Effector CD8-positive, alpha-beta T cell (primary cell): ENCODE measurements at regions not wholly inside any gene's neighbourhood (a gene's known extent, or its start where the extent isn't known, plus 50 kb on each side); places are given as distances from the start of the nearest gene placed in this dataset.

ENCODE experiments used
- DNase-seq: peaks from one replicate; lab custom pipeline; 2025; lab: John Stamatoyannopoulos, UW

DNA sequence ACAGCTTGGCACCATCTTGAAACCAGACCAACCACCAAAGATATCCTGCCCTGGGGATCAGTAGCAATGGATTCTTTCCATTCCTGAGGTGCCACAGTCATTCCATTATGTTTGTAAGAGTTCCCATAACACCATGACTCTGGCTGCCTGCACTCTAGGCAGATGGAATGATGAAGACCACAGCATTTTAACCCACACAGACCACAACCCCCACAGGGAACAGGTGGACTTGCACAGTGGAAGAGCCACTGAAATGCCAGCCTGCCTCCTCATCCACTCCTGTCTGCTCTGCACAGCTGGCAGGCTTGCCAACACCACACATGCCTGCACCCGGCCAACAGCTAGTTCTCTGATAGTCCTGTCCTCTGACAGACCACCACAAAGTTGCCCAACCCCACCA is 2362.2 kb upstream of the AGA start:
- DNase-seq, result no peak

DNA sequence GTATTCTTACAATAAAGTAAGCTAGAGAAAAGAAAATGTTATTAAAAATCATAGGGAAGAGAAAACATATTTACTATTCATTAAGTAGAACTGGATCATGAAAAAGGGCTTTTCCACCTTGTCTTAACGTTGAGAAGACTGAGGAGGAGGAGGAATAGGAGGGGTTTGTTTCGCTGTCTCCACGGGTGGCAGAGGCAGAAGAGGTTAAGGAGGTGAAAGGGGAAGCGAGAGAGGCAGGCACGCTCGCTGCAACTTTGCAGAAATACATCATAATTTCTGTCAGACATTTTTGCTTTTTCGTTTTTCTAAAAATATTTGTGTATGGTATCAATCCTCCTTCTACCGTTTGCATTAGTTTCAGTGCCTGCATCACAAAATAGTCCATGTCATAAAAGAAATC is 2375.1 kb upstream of the AGA start:
- DNase-seq, result no peak

DNA sequence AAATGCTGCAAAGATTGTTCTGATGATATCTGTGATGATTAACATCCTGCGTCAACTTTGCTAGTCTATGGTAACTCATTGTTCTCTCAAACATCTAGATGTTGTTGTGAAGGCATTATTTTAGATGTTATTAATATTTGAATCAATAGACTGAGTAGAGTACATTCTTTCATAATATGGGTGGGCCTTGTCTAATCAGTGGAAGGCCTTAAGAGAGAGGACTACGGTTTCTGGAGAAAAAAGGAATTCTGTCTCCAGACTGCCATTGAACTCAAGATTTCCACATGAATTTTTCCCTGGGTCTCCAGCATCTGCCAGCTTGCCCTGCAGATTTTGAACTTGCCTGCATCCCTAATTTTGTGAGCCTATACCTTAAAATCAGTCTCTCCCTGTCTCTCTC is 2381.1 kb upstream of the AGA start:
- no peak for DNase-seq

DNA sequence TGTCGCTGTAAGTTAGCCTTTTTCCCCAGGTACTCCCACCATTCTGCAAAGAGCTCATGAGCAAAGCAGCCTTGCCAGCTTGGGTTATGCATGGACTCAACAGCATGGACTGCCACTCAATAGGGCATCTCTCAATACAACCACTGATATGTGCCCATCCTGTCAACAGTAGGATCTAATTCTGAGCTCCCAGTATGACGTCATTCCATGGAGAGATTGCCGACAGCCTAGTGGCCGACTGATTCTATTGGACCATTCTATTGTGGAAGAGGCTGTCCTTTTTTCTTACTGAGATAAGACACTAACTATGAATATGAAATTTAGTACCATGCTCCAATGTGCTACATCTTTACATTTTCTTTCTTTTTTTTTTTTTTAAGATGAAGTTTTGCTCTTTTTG is 2389.0 kb upstream of the AGA start:
- DNase-seq, result no peak

DNA sequence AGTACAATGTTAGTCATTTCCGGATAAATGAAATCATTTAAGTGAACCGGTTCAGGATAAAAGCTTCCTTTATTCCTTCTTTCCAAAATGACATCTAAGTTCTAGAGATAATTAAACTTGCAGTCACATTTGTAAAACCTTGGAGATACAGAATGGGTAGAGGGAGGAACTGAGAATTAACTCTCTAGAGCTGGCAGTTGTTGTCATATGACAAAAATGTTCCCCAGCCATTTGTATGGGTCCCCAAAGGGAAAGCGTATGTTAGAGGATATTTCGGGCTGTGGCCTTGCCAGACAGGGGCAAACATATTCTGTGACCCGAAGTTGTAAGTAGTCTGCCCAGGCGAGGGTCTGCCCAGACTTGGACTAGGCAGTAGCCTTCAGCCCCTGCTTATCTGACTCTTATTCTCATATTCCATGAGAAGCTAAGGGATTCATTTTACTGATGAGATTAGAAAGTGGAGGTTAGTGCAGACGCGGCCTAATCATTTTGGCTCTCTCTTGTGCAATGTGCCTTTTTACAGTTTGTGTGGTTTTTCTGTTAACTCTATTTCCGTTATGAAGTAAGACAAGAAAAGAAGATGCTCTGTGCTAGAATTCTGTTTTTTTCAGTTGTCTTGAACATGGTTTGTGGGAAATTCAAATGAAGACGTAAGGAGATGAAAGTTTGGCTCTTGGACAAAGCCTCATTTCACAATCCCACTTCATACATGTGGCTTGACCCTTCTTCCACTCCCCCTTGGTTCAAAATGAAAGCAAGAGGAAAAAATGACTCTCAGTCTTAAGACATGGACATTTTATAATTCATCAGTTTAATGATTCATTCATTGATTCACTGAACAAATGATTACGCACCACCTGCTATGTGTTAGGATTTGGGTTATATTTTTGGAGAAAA is 2394.2 kb upstream of the AGA start:
- DNase-seq, result no peak

DNA sequence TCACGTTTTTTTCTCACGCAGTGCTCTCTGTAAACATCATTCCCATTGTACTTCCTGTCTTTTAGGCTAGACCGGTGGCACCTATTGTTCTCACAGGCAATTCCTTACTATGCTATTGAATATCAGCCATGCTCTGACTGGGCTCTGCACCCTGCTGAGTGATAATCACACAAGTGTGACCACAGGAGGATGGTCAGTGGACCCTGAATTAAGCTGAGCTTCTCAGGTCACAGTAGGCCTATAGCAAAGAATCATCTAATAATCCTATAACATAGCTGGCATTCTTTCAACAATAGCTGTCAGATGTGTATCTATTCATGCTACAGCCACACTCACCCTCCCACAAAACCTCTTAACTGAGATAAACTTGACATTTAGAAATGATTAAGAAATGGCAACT is 2399.8 kb upstream of the TENM3 start:
- no peak for DNase-seq

DNA sequence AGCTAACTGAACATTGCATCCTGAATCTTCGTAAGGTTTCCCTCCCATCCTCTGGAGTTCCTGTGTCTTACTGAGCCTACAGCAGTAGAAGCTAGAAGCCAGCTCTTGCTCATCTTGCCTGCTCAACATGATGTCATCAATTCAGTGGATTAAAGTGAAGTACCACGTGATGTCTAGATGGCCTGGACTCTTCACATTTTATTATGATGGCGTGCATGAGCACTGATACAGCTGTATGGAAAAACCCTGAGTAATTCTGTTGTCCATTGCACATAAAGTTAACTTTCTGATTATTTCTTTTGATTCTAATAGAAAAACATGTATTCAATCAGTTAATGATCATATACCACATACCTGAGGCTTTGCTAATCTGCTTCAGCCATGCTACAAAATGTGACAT is 2387.7 kb upstream of the TENM3 start:
- DNase-seq, result no peak

DNA sequence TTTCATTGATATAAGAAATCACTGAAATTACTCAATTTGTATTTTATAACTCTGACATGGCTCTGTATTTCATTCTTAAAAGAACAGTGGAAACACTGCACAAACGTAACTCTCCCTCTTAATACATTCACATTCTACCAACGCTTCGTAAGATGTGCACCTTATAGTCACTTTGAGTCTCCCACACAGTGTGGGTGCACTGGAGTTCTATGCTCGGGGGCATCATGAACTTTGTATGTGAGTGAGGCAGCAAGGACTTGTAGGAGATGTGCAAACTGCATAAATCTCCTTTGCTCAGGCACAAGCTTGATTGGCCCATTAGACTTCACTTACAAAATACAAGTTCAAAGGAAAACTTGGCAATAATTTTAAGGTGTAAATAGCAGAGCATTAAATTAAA is 2385.0 kb upstream of the TENM3 start:
- DNase-seq, result no peak

DNA sequence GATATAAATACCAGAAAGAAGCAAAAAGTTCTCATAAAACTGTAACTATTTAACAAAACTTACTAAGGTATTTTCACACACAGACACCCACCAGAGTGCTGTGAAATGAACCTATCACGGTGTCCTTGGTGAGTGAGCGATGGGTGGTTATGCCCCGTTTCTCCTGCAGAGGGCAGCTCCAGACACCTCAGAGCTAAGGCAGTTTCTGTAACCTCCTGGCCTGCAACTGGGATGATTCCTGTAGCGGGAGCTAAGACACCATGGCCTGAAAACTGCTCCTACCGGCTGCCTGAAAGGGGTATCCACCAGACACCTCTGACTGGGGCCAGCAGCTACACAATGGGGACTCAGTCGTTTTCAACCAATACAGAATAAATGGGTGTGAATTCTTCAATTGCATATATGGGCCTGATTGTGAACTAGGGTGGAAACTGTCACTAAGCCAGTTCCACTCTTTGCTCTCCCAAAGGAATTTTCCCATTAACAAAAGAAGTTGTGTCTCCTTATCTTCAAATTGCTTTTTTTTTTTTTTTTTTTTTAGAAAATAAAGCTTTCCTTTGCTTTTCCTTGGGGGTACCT is 2375.8 kb upstream of the TENM3 start:
- DNase-seq, result peak; percentile 3

DNA sequence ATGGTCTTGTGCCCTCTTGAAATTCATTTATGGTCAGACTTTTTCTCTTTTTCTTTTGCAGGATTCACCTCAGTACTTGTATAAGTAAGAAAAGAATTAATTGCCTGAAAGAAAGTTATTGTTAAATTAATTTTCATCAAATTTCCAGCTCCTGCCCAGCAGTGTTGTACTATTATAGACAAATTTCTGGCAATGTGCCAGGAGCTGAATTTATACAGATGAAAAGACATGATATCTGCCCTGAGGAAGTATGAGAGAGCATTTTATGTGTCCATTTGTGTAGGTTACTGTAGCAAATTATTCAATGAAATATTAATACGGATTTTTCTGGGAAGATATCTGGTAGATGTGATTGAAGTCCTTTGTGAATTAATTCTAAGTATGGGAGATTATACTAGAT is 2371.5 kb upstream of the TENM3 start:
- DNase-seq, result no peak

DNA sequence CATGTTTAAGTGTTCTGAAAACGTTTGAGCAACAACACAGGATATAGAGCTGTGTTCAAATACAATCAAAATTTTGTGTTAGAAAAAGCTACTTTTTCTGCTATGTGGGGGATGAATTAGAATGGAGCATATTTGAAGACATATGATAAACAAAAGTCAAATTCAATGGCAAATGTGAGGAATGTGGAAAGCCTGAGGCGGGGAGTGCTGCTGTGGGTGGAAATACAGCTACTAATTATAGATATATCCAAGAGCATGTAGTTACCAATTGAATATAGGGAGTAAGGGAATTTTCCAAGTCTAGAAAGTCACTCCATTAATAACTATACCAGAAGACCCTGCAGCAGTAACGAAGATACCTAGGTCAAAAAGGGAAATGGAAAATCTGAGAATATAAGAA is 2370.4 kb upstream of the TENM3 start:
- DNase-seq, result no peak

DNA sequence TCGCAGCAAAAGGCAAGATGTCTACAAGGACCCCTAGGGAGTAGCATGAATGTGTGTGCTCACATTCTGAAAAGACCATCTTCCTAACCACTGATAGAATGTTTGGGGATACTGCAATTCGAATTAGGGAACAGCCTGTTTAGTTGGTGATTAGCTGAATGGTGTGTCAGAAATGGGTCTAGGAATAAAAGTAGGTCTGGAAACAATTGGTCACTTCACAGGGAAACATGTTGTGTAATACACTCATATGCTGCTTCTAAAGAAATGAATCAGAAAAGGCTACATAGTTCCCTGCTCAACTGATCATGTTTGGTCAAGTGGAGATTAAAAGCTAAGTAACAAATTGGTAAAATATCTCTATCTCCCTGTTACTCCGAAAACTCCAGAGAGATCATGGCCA is 2362.4 kb upstream of the TENM3 start:
- DNase-seq, result no peak

DNA sequence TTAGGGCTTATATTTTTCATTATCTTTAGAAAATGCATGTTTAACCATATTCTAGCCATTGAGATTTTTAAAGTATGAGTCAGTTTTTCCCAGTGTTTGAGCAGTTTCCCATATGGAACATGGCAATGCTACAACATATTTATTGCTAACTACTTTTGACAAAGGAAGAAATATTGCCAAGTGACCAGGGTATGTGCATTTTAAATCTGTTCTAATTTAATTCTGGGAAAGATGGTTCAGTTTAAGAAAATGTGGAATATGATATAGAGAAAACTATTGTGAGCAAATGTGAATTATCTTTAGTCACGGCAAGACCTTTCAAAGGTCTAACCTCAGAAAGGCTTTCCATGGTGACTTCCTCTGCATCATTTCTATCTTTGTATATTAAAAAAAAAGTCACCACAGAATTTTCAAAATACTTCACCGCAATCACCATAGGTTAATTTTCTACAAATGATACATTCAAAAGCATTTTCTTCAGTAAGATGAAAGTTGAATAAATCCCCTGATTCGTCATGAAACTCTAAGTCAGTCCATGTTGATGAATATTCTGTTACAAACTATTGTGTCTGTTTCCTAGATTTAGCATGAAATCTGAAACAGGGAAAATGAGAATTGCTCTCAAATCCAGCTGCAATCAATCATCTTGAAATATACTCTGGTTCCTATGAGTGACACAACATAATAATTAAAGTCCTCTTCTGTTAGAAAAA is 2349.0 kb upstream of the TENM3 start:
- no peak for DNase-seq

DNA sequence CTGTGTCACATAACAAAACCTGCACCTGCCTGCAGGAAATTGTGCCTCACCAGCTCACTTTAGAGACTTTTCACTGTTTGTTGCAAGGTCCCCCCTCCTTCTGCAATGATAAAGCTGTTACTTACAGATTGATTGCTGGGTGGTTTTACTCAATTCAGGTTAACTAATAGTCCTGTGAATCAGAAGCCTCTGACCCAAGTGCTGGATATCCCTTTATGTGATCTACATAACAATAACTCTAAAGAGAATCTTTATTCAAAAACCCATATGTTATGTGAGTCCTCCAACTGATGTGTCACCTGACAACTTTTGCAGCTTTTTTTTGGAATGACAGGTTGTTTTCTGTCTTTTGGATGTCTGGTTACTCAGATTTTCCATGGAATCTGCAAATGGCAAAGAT is 2323.6 kb upstream of the TENM3 start:
- no peak for DNase-seq

DNA sequence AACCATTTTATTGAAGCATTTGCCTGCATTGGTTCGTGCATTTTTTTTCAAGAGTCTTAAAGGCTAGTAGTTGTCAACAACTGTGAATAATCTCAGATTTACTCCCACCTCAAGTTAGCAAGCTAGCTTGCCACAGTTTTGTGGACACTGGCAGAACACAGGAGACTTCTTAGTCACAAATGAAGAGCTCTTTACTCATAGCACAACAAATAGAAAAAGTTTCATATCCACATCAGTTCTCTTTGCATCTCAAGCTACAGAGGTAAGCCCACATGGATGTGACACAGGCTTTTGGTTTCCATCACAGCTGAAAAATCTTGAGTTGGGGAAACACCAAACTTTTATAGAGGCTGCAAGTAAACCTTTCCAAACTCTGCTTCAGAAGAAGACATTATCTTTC is 2315.7 kb upstream of the TENM3 start:
- DNase-seq, result no peak

DNA sequence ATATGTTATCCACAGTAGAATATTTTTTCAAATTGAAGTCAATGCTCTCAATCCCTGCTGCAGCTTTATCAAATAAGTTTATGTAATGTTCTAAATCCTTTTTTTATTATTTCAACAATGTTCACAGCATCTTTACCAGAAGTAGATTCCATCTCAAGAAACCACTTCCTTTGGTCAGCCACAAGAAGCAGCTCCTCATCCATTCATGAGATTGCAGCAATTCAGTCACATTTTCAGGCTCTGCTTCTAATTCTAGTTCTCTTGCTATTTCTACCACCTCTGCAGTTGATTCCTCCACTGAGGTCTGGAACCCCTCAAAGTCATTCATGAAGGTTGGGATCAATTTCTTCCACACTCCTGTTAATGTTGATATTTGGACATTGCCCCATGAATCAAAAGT is 2301.3 kb upstream of the TENM3 start:
- no peak for DNase-seq

DNA sequence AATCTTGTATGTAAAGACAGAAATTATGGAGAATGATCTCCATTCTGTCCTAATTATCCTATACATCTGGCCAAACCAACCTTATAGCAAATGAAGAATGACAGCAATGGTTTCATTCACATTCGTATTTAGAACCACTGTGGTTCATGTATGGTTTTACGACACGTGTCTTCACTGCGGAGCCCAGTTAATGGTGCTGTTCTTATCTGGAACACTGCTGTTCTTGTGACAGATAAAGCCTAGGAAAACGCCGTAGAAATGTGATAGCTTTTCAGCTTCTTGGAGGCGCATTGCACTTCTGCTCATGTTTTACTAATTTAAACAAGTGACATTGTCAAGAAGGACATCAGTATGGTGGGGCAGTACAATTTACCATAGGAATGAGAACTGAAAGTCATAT is 2266.4 kb upstream of the TENM3 start:
- DNase-seq, result no peak

DNA sequence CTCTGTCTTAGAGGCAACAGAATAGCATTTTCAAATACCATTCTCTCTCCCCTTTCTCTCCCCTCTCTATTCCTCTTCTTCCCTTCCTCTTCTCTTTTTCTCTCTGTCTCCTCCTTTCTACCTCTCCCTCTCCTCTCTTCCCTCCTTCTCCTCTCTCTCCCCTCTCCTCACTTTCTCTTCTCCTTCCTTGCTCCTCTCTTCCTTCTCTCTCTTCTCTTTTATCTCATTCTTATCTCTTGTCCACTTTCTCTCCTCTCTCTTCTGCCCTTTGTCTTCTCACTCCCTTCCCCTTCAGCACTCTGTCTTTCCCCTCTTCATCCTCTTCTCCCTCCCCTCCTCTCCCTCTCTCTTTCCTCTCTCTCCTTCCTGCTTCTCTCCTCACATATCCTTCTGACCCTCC is 2265.8 kb upstream of the TENM3 start:
- no peak for DNase-seq

DNA sequence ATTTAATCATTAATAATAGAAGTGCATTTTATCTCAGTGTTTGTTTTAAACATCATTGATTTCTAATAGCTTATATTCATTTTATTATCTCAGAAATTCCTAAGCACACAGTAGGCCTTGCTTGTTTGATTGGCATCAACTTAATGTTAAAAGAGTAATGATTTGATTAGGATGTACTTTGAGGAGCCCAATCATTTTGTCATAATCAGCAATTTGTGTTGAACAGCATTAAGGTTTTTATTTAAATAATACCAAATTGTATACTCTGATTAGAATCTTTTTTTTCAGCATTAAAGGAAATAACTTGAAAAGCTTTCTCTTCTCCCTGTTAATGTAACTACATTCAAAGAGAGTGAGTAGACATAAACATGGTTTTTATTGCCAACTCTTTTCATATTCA is 2262.0 kb upstream of the TENM3 start:
- DNase-seq, result no peak

DNA sequence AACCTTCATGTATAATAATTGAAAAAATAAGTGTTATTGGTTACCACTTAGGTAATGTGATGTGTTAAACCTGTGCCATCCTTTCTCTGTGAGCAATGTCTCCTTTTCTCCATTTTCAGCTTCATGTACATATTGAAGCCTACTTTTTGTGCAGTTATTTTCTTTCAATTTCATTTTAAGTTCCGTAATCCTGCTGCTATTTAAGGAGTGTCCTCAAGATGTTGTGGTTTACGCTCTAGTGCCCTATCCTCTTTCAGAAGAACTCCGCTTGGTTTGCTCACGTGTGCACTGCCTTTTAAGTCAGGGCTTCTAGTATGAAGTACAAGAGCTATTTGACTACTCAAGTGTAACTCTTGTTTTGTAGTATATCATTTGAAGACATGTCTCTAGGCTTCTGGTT is 2253.2 kb upstream of the TENM3 start:
- no peak for DNase-seq

DNA sequence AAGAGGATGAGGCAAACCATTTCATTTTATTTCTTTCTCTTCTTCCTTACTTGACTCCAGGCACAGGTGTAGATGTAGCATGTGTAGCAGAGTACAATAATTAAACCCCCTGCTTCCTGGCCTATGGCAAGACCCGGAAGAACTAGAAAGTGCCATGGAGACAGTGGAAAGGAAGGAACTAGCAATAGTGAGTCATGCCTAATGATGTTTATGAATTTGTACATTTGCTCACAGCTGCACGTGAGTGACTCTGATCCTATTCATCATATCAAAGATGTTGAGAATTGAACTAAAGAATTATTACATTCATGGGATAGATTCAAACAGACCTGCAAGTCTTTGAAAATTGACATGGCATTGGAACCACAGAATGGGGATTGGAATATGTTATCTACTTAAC is 2233.9 kb upstream of the TENM3 start:
- DNase-seq, result no peak

DNA sequence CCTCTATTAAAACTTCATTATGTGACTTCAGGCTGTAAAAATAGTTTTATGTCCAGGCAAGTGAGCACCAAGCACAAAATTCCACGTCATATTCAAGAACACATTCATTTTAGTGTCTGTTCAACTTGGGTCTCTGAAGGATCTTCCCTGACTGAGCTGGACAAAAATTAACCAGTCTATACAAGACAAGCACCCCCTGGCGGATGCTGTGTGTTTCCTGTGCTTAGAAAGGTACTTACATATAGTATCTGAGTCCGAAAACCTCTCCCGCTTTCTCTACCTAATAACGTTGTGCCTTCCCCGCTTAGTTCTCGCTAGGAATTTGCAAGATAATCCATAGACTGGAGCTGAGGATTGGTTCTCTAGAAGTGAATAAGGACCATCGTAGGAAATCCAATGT is 2214.5 kb upstream of the TENM3 start:
- DNase-seq, result no peak

DNA sequence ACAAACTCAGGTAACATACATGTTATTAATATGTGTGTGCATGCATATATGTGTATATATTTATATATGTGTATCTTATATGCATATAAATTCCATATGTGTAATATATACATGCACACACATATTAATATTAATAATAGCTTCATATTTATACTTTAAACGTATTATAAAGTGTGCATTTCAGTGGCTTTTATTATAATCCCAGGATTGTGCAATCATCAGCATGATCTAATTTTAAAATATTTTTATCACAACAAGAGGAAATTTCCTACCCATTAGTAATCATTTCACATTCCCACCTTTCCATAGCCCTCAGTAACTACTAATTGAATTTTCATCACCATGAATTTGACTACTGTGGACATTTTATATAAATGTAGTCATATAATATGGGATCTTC is 2211.9 kb upstream of the TENM3 start:
- DNase-seq, result no peak
